Neuronal stem cell (in vitro differentiated cells): ENCODE measurements at regions not wholly inside any gene's neighbourhood (a gene's known extent, or its start where the extent isn't known, plus 50 kb on each side); places are given as distances from the start of the nearest gene placed in this dataset.
"Not testable (repeated sequence)": the region's sequence is repeated elsewhere in the genome, so short reads cannot be mapped to it uniquely, and the experiment has no call there.

Experiments used
- DNase-seq: peaks from one replicate; pipeline ENCODE4 v3.0.0-alpha.2; 2013; ENCODE audit warnings: low spot score
- H2AFZ ChIP-seq: one replicate; pipeline ENCODE4 v1.6.1; 2013; ENCODE audit warnings: mild to moderate bottlenecking, low read length, inconsistent platforms
- H2AK5ac ChIP-seq: 2 replicates; pipeline ENCODE4 v1.6.1; 2013; ENCODE audit warnings: low read depth, mild to moderate bottlenecking, inconsistent platforms, low read length, moderate library complexity, mixed read lengths
- H2BK120ac ChIP-seq: 2 replicates; pipeline ENCODE4 v1.6.1; 2013; ENCODE audit warnings: low read depth, mild to moderate bottlenecking, inconsistent platforms, low read length, moderate library complexity, mixed read lengths
- H2BK12ac ChIP-seq: one replicate; pipeline ENCODE4 v1.6.1; 2013; ENCODE audit warnings: low read length, inconsistent platforms
- H2BK15ac ChIP-seq: 2 replicates; pipeline ENCODE4 v1.6.1; 2013; ENCODE audit warnings: mild to moderate bottlenecking, low read length, inconsistent platforms, mixed read lengths
- H2BK5ac ChIP-seq: one replicate; pipeline ENCODE4 v1.6.1; 2013; ENCODE audit warnings: inconsistent platforms, mild to moderate bottlenecking, low read length, moderate library complexity
- H3K14ac ChIP-seq: one replicate; pipeline ENCODE4 v1.6.1; 2013; ENCODE audit warnings: low read length, inconsistent platforms
- H3K18ac ChIP-seq: 2 replicates; pipeline ENCODE4 v1.6.1; 2013; ENCODE audit warnings: low read length, inconsistent platforms
- H3K23ac ChIP-seq: 2 replicates; pipeline ENCODE4 v1.6.1; 2013; ENCODE audit warnings: low read depth, mild to moderate bottlenecking, mixed read lengths, low read length, inconsistent platforms; ENCODE audit not compliant: poor library complexity
- H3K27ac ChIP-seq: replicated peaks from 3 replicates; pipeline ENCODE4 v1.5.1; 2013; ENCODE audit warnings: low read length, inconsistent platforms
- H3K27me3 ChIP-seq, 3 experiments: 2 replicates each; pipeline ENCODE4 v1.6.1; 2013; ENCODE audit warnings: low read length in 3 of 3, mild to moderate bottlenecking in 2 of 3, inconsistent platforms in 1 of 3, low read depth in 1 of 3, mixed read lengths in 1 of 3, moderate library complexity in 1 of 3; ENCODE audit not compliant: control insufficient read depth in 3 of 3, insufficient read depth in 3 of 3
- H3K36me3 ChIP-seq, 2 donors: replicated peaks in 1 of 2; 2 replicates each; pipeline ENCODE4 v1.6.1; 2013; ENCODE audit warnings: low read length in 2 of 2; ENCODE audit not compliant: control insufficient read depth in 2 of 2, insufficient read depth in 2 of 2
- H3K4ac ChIP-seq: 2 replicates; pipeline ENCODE4 v1.6.1; 2013; ENCODE audit warnings: inconsistent platforms, mild to moderate bottlenecking, low read length, moderate library complexity
- H3K4me1 ChIP-seq, 2 donors: 1 replicate in 1 of 2; 2 replicates in 1 of 2; pipeline ENCODE4 v1.6.1; 2013; ENCODE audit warnings: low read length in 2 of 2, low read depth in 1 of 2; ENCODE audit not compliant: control insufficient read depth in 2 of 2, insufficient read depth in 1 of 2
- H3K4me2 ChIP-seq: one replicate; pipeline ENCODE4 v1.6.1; 2013; ENCODE audit warnings: mild to moderate bottlenecking, low read length, inconsistent platforms; ENCODE audit not compliant: insufficient read depth, poor library complexity, severe bottlenecking
- H3K4me3 ChIP-seq, 2 donors: 2 replicates each; pipeline ENCODE4 v1.5.1; 2013; ENCODE audit warnings: low read length in 2 of 2, mild to moderate bottlenecking in 2 of 2, inconsistent platforms in 1 of 2, moderate library complexity in 1 of 2
- H3K79me1 ChIP-seq: one replicate; pipeline ENCODE4 v1.6.1; 2013; ENCODE audit warnings: low read depth, mild to moderate bottlenecking, inconsistent platforms, low read length, moderate library complexity
- H3K9ac ChIP-seq: one replicate; pipeline ENCODE4 v1.6.1; 2013; ENCODE audit warnings: mild to moderate bottlenecking, low read depth, low read length, inconsistent platforms; ENCODE audit not compliant: poor library complexity
- H3K9me3 ChIP-seq, 2 donors: replicated peaks in 1 of 2; 2 replicates each; pipeline versions ENCODE3 to v1.6.1; 2013; ENCODE audit warnings: low read length in 2 of 2, mild to moderate bottlenecking in 2 of 2, inconsistent platforms in 1 of 2, low read depth in 1 of 2, mixed read lengths in 1 of 2, moderate library complexity in 1 of 2; ENCODE audit not compliant: control insufficient read depth in 2 of 2, insufficient read depth in 1 of 2
- H4K8ac ChIP-seq: one replicate; pipeline ENCODE4 v1.6.1; 2013; ENCODE audit warnings: low read depth, mild to moderate bottlenecking, inconsistent platforms, low read length, moderate library complexity
- H4K91ac ChIP-seq: one replicate; pipeline ENCODE4 v1.6.1; 2013; ENCODE audit warnings: low read length, low read depth, mild to moderate bottlenecking, inconsistent platforms; ENCODE audit not compliant: poor library complexity
- WGBS, 2 donors: extraction: QIAGEN DNeasy Blood & Tissue Kit; methylation state at CpG; one replicate each; pipeline ENCODE4 v1.1.7; 2013; ENCODE audit warnings: missing lambda C conversion rate in 2 of 2, mixed read lengths in 1 of 2; ENCODE audit not compliant: insufficient read length in 2 of 2, insufficient replicate concordance in 1 of 2; ENCODE audit errors: extremely low coverage in 2 of 2; 5-methylcytosine and 5-hydroxymethylcytosine counted together

- Histone ChIP-seq H2AFZ (no peak overlapping the region), H3K9ac (no peak overlapping the region), H3K4me2 (no peak overlapping the region), H3K14ac (no peak overlapping the region), H3K23ac (no peak overlapping the region), H3K36me3 (no peaks in the 10 kb centered on the region), H3K4me1 (no peaks in the 10 kb centered on the region), H2BK12ac (no peak overlapping the region), H4K91ac (no peak overlapping the region), H3K27me3 (no peaks in the 10 kb centered on the region), H3K18ac (no peak overlapping the region), H2BK5ac (no peak overlapping the region), H3K9me3 (peaks cover 0 to 5% of the 10 kb centered on the region in 2 donors), H3K4me3 (no peak overlapping the region), H2BK15ac (no peak overlapping the region), H4K8ac (no peak overlapping the region), H2BK120ac (no peak overlapping the region), H2AK5ac (no peak overlapping the region), H3K79me1 (no peaks in the 10 kb centered on the region), H3K27ac (no peak overlapping the region), H3K4ac (no peak overlapping the region)
- no peak for DNase-seq
- no CpG with 5 or more reads among the region's 3 CpGs for WGBS, 2 donors
Measured at GRCh38 chr15:58322253-58322652, 109.5 kb upstream of the LIPC start.

GRCh38 chr15:58323321-58323720 is 108.5 kb upstream of the LIPC start:
- no CpG with 5 or more reads among the region's 1 CpG for WGBS, 2 donors
- not testable (repeated sequence) for H3K4me3 ChIP-seq, H2BK15ac ChIP-seq, H3K14ac ChIP-seq, H4K8ac ChIP-seq, DNase-seq, H2BK12ac ChIP-seq, H2BK120ac ChIP-seq, H2AK5ac ChIP-seq, H4K91ac ChIP-seq, H3K79me1 ChIP-seq, H3K36me3 ChIP-seq, H3K27me3 ChIP-seq, H3K4ac ChIP-seq, H3K4me1 ChIP-seq, H3K27ac ChIP-seq, H3K23ac ChIP-seq, H2BK5ac ChIP-seq, H3K18ac ChIP-seq, H3K4me2 ChIP-seq, H2AFZ ChIP-seq, H3K9ac ChIP-seq
- peaks cover 0 to 12% of the 10 kb centered on the region in 2 donors for H3K9me3 ChIP-seq

- Histone ChIP-seq H2BK12ac (no peak overlapping the region), H3K4me2 (no peak overlapping the region), H4K91ac (no peak overlapping the region), H3K9me3 (peaks cover 0 to 12% of the 10 kb centered on the region in 2 donors), H4K8ac (no peak overlapping the region), H3K27ac (no peak overlapping the region), H3K27me3 (no peaks in the 10 kb centered on the region), H3K9ac (no peak overlapping the region), H3K79me1 (no peaks in the 10 kb centered on the region), H2AK5ac (no peak overlapping the region), H2BK15ac (no peak overlapping the region), H2BK120ac (no peak overlapping the region), H3K36me3 (no peaks in the 10 kb centered on the region), H2BK5ac (no peak overlapping the region), H2AFZ (no peak overlapping the region), H3K18ac (no peak overlapping the region), H3K4ac (no peak overlapping the region), H3K23ac (no peak overlapping the region), H3K4me3 (no peak overlapping the region), H3K14ac (no peak overlapping the region), H3K4me1 (no peaks in the 10 kb centered on the region)
- no peak for DNase-seq
Measured at GRCh38 chr15:58324533-58324932, 107.3 kb upstream of the LIPC start.

DNA sequence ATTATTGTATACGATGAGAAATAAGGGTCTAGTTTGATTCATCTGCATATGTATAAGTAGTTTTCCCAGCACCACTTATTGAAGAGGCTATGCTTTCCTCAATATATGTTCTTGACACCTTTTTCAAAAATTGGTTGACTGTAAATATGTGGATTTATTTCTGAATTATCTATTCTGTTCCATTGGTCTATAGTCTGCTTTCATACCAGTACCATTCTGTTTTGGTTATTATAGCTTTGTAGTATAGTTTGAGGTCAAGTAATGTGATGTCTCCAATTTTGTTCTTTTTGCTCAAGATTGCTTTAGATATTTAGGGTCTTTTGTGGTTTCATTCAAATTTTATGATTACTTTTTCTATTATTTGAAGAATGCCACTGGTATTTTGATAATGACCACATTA is 103.8 kb upstream of the LIPC start:
- H3K9ac ChIP-seq = no peak overlapping the region
- no peaks in the 10 kb centered on the region for H3K27me3 ChIP-seq
- H3K4me3 ChIP-seq = no peak overlapping the region
- no peak overlapping the region for H4K8ac ChIP-seq
- H3K23ac ChIP-seq = no peak overlapping the region
- no peak overlapping the region for H2AK5ac ChIP-seq
- no CpG with 5 or more reads among the region's 1 CpG for WGBS, 2 donors
- no peak overlapping the region for H4K91ac ChIP-seq
- peaks cover 0 to 12% of the 10 kb centered on the region in 2 donors for H3K9me3 ChIP-seq
- no peak overlapping the region for H3K4ac ChIP-seq
- DNase-seq = no peak
- H3K4me1 ChIP-seq = peaks cover 21% of the 10 kb centered on the region in 2 donors
- no peaks in the 10 kb centered on the region for H3K36me3 ChIP-seq
- H2BK5ac ChIP-seq = no peak overlapping the region
- H3K27ac ChIP-seq = no peak overlapping the region
- no peak overlapping the region for H2BK120ac ChIP-seq
- H3K18ac ChIP-seq = no peak overlapping the region
- no peak overlapping the region for H2BK12ac ChIP-seq
- H2BK15ac ChIP-seq = no peak overlapping the region
- H3K4me2 ChIP-seq = no peak overlapping the region
- no peak overlapping the region for H3K14ac ChIP-seq
- H3K79me1 ChIP-seq = no peaks in the 10 kb centered on the region
- no peak overlapping the region for H2AFZ ChIP-seq
